ENCODE measurements at regions not wholly inside any gene's neighbourhood (a gene's known extent, or its start where the extent isn't known, plus 50 kb on each side); places are given as distances from the start of the nearest gene placed in this dataset.

- TF ChIP-seq TEAD1 (CRISPR knock-in tag; IDR thresholded peaks at IDR 0.05) (no peak), GTF2I (CRISPR knock-in tag; conservative IDR thresholded peaks at IDR 0.05) (no peak), ZBTB21 (CRISPR knock-in tag; IDR thresholded peaks at IDR 0.05; ENCODE audit: borderline replicate concordance) (no peak), ARID4B (CRISPR knock-in tag; IDR thresholded peaks at IDR 0.05; ENCODE audit: borderline replicate concordance) (no peak), IRF1 (CRISPR knock-in tag; IDR thresholded peaks at IDR 0.05) (no peak), HMGA2 (CRISPR knock-in tag; IDR thresholded peaks at IDR 0.05) (no peak), JAZF1 (CRISPR knock-in tag; IDR thresholded peaks at IDR 0.05) (no peak)
- TF ChIP-seq, protein P1, sequence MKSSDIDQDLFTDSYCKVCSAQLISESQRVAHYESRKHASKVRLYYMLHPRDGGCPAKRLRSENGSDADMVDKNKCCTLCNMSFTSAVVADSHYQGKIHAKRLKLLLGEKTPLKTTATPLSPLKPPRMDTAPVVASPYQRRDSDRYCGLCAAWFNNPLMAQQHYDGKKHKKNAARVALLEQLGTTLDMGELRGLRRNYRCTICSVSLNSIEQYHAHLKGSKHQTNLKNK (CRISPR knock-in tag; IDR thresholded peaks at IDR 0.05): no peak
- H3K36me3 Mint-ChIP-seq: peaks cover 5% of the 10 kb centered on the region
These were observed 121.9 kb upstream of the CDH13 start for GRCh38 chr16:82504836-82505235.

DNA sequence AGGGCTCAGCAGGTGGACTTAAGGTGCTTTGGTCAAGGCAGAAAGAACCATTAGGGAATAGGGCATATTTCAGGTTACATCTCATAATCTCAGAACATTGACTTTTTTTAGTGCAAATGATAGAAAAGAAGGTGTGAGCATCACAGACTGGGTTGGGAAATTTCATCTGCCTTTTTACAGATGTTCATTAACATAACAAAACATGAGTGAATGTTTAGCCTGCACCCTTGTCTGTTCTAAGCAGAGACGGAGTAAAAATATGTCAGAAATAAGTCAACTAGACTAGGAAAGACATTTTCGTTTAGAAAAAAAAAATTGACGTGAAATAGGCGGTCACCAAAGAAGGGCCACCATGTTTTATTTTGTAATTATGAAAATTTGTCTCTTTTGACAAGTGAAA lies 127.5 kb upstream of the CDH13 start:
- Mint-ChIP-seq H3K36me3 (no peaks in the 10 kb centered on the region), H3K27me3 (ENCODE audit: low read depth) (no peaks in the 10 kb centered on the region), H3K9me3 (no peaks in the 10 kb centered on the region), H3K4me3 (no peak overlapping the region), H3K4me1 (peaks cover 8% of the 10 kb centered on the region), H3K27ac (no peak overlapping the region)
- CTCF ChIA-PET: interaction anchor here (0.6 kb wide), 1 partner anchor 43 kb away, joined by 3 read pairs; no protein-coding TSS in a partner anchor
- POLR2A ChIA-PET: no interaction called here
- TF ChIP-seq ETV6 (CRISPR knock-in tag; IDR thresholded peaks at IDR 0.05) (no peak), ZNF317 (CRISPR knock-in tag; IDR thresholded peaks at IDR 0.05; ENCODE audit: borderline replicate concordance, low read depth) (no peak), PREB (CRISPR knock-in tag; IDR thresholded peaks at IDR 0.05; ENCODE audit: borderline replicate concordance) (no peak), ZBTB43 (CRISPR knock-in tag; IDR thresholded peaks at IDR 0.05) (no peak), E2F5 (CRISPR knock-in tag; IDR thresholded peaks at IDR 0.05) (no peak), MXD4 (CRISPR knock-in tag; IDR thresholded peaks at IDR 0.05; ENCODE audit: borderline replicate concordance) (no peak), NFE2L1 (CRISPR knock-in tag; IDR thresholded peaks at IDR 0.05) (no peak), CDX4 (CRISPR knock-in tag; IDR thresholded peaks at IDR 0.05; ENCODE audit: borderline replicate concordance) (no peak), ZNF232 (CRISPR knock-in tag; IDR thresholded peaks at IDR 0.05) (no peak), NFYB (CRISPR knock-in tag; conservative IDR thresholded peaks at IDR 0.05; ENCODE audit: low read depth) (no peak)
- TF ChIP-seq, protein P2, sequence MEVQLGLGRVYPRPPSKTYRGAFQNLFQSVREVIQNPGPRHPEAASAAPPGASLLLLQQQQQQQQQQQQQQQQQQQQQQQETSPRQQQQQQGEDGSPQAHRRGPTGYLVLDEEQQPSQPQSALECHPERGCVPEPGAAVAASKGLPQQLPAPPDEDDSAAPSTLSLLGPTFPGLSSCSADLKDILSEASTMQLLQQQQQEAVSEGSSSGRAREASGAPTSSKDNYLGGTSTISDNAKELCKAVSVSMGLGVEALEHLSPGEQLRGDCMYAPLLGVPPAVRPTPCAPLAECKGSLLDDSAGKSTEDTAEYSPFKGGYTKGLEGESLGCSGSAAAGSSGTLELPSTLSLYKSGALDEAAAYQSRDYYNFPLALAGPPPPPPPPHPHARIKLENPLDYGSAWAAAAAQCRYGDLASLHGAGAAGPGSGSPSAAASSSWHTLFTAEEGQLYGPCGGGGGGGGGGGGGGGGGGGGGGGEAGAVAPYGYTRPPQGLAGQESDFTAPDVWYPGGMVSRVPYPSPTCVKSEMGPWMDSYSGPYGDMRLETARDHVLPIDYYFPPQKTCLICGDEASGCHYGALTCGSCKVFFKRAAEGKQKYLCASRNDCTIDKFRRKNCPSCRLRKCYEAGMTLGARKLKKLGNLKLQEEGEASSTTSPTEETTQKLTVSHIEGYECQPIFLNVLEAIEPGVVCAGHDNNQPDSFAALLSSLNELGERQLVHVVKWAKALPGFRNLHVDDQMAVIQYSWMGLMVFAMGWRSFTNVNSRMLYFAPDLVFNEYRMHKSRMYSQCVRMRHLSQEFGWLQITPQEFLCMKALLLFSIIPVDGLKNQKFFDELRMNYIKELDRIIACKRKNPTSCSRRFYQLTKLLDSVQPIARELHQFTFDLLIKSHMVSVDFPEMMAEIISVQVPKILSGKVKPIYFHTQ (CRISPR knock-in tag; IDR thresholded peaks at IDR 0.05): no peak
- TF ChIP-seq, protein P3, sequence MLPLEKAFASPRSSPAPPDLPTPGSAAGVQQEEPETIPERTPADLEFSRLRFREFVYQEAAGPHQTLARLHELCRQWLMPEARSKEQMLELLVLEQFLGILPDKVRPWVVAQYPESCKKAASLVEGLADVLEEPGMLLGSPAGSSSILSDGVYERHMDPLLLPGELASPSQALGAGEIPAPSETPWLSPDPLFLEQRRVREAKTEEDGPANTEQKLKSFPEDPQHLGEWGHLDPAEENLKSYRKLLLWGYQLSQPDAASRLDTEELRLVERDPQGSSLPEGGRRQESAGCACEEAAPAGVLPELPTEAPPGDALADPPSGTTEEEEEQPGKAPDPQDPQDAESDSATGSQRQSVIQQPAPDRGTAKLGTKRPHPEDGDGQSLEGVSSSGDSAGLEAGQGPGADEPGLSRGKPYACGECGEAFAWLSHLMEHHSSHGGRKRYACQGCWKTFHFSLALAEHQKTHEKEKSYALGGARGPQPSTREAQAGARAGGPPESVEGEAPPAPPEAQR (CRISPR knock-in tag; IDR thresholded peaks at IDR 0.05): no peak
- ATAC-seq (no peak), DNase-seq (ENCODE audit: low spot score) (no peak)

More at GRCh38 chr16:82504836-82505235, 121.9 kb upstream of the CDH13 start:
- Mint-ChIP-seq H3K4me3 (no peak overlapping the region), H3K27ac (no peak overlapping the region), H3K27me3 (ENCODE audit: low read depth) (no peaks in the 10 kb centered on the region; the same call in 1 of the 2 replicates), H3K9me3 (peaks cover 17% of the 10 kb centered on the region), H3K4me1 (no peaks in the 10 kb centered on the region)
- ChIA-PET POLR2A (no interaction called here), CTCF (interaction anchor here (1.1 kb wide), 1 partner anchor 48 kb away, joined by 3 read pairs; no protein-coding TSS in a partner anchor)
- DNase-seq (ENCODE audit: low spot score) (no peak), ATAC-seq (no peak)
